ENCODE measurements at regions not wholly inside any gene's neighbourhood (a gene's known extent, or its start where the extent isn't known, plus 50 kb on each side); places are given as distances from the start of the nearest gene placed in this dataset.

GRCh38 chr17:71464241-71464640 lies 656.6 kb upstream of the SOX9 start:
- Histone ChIP-seq H3K18ac (ENCODE audit: low read length) (no peak overlapping the region), H3K79me2 (ENCODE audit: control insufficient read depth, insufficient read depth, low read length, poor library complexity) (no peaks in the 10 kb centered on the region), H3K4ac (ENCODE audit: low read depth, low read length) (no peak overlapping the region), H3K9me3 (ENCODE audit: insufficient read depth, low read depth, low read length) (no peaks in the 10 kb centered on the region), H4K91ac (ENCODE audit: low read depth, low read length) (no peak overlapping the region), H3K36me3 (ENCODE audit: control insufficient read depth in 1 of 2, insufficient read depth in 2 of 2, low read length in 2 of 2) (no peaks in the 10 kb centered on the region), H2AK5ac (ENCODE audit: low read length) (no peak overlapping the region), H4K8ac (ENCODE audit: low read depth, low read length) (no peak overlapping the region), H4K12ac (ENCODE audit: low read depth, low read length) (no peak overlapping the region), H3K79me1 (ENCODE audit: low read length) (peaks cover 6% of the 10 kb centered on the region), H3K27me3 (ENCODE audit: insufficient read depth, low read length) (no peaks in the 10 kb centered on the region), H2BK5ac (ENCODE audit: low read depth, low read length, poor library complexity) (no peak overlapping the region), H3K27ac (ENCODE audit: low read depth, low read length) (no peak overlapping the region), H3K4me1 (ENCODE audit: control insufficient read depth in 1 of 2, insufficient read depth in 2 of 2, low read length in 2 of 2) (peaks cover 2 to 5% of the 10 kb centered on the region in 2 experiments), H3K4me2 (ENCODE audit: low read length) (no peak overlapping the region), H3K9ac (ENCODE audit: low read length) (no peak overlapping the region), H3K14ac (ENCODE audit: low read length) (no peak overlapping the region), H2AFZ (ENCODE audit: insufficient read depth, low read length, poor library complexity) (no peak overlapping the region), H3K4me3 (ENCODE audit: low read depth, low read length) (no peak overlapping the region), H2BK120ac (ENCODE audit: insufficient read depth, low read length, poor library complexity) (no peak overlapping the region), H3K23ac (ENCODE audit: low read length) (no peak overlapping the region), H2BK12ac (ENCODE audit: low read length) (no peak overlapping the region)
- whole genome bisulfite sequencing (ENCODE audit: extremely low coverage, insufficient coverage, insufficient read length), result no CpG with 5 or more reads among the region's 4 CpGs
- DNase-seq, result no peak

DNA sequence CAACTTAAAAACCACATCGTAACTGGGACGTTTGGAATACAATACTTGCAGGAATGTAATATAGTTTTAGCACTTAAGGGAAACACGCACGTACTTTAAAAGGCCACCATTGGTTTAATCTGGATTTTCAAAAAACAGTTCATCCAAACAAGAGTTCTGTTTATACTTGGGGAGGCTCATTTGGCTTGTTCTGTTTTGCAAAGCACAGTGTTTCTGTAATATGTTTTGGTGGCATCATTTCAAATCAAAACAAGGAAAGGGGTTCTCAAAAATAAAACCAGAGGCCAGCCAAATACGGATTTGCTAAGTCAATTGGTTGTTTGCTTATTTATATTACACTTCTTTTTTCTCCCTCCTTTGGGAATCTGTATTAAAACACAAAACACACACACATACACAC lies 656.1 kb upstream of the SOX9 start:
- no peak overlapping the region for H4K91ac ChIP-seq (ENCODE audit: low read depth, low read length)
- no peak overlapping the region for H3K18ac ChIP-seq (ENCODE audit: low read length)
- no peak overlapping the region for H2AK5ac ChIP-seq (ENCODE audit: low read length)
- H2BK120ac ChIP-seq (ENCODE audit: insufficient read depth, low read length, poor library complexity), result no peak overlapping the region
- no peak for DNase-seq
- H4K12ac ChIP-seq (ENCODE audit: low read depth, low read length), result no peak overlapping the region
- H3K14ac ChIP-seq (ENCODE audit: low read length), result no peak overlapping the region
- no peaks in the 10 kb centered on the region for H3K79me2 ChIP-seq (ENCODE audit: control insufficient read depth, insufficient read depth, low read length, poor library complexity)
- H3K4ac ChIP-seq (ENCODE audit: low read depth, low read length), result no peak overlapping the region
- no peaks in the 10 kb centered on the region for H3K9me3 ChIP-seq (ENCODE audit: insufficient read depth, low read depth, low read length)
- no peak overlapping the region for H4K8ac ChIP-seq (ENCODE audit: low read depth, low read length)
- no peaks in the 10 kb centered on the region for H3K36me3 ChIP-seq (ENCODE audit: control insufficient read depth in 1 of 2, insufficient read depth in 2 of 2, low read length in 2 of 2)
- H2BK12ac ChIP-seq (ENCODE audit: low read length), result no peak overlapping the region
- no peak overlapping the region for H2AFZ ChIP-seq (ENCODE audit: insufficient read depth, low read length, poor library complexity)
- no CpG with 5 or more reads among the region's 5 CpGs for WGBS (ENCODE audit: extremely low coverage, insufficient coverage, insufficient read length)
- no peak overlapping the region for H3K27ac ChIP-seq (ENCODE audit: low read depth, low read length)
- no peaks in the 10 kb centered on the region for H3K27me3 ChIP-seq (ENCODE audit: insufficient read depth, low read length)
- H3K79me1 ChIP-seq (ENCODE audit: low read length), result peaks cover 6% of the 10 kb centered on the region
- H3K23ac ChIP-seq (ENCODE audit: low read length), result no peak overlapping the region
- H3K9ac ChIP-seq (ENCODE audit: low read length), result no peak overlapping the region
- no peak overlapping the region for H3K4me2 ChIP-seq (ENCODE audit: low read length)
- H3K4me1 ChIP-seq (ENCODE audit: control insufficient read depth in 1 of 2, insufficient read depth in 2 of 2, low read length in 2 of 2), result peaks cover 2 to 5% of the 10 kb centered on the region in 2 experiments
- H2BK5ac ChIP-seq (ENCODE audit: low read depth, low read length, poor library complexity), result no peak overlapping the region
- no peak overlapping the region for H3K4me3 ChIP-seq (ENCODE audit: low read depth, low read length)

- H2BK120ac ChIP-seq (ENCODE audit: insufficient read depth, low read length, poor library complexity), result no peak overlapping the region
- no peak overlapping the region for H4K8ac ChIP-seq (ENCODE audit: low read depth, low read length)
Observed at GRCh38 chr17:71467719-71468118, 653.1 kb upstream of the SOX9 start.

DNA sequence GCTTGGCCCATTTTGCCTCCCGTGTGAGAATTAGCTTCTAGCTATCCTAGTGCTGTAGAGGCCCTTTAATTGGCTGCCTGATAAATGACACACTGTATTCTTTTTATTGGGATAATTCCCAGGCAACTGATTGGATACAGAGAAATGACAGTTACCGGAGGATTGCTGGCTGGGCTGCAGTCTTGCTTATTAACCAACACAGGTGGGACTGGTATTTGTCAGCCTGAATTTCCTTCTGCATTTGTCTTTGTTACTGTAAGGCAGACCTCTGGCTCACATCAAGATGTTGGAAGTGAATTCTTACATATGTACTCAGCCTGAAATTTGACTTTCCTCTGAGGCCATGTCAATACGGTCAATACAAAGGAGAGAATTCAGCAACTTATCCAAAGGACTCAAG lies 650.8 kb upstream of the SOX9 start:
- Histone ChIP-seq H2AK5ac (ENCODE audit: low read length) (no peak overlapping the region), H3K14ac (ENCODE audit: low read length) (no peak overlapping the region), H3K27me3 (ENCODE audit: insufficient read depth, low read length) (no peaks in the 10 kb centered on the region), H2BK5ac (ENCODE audit: low read depth, low read length, poor library complexity) (no peak overlapping the region), H3K18ac (ENCODE audit: low read length) (no peak overlapping the region), H3K4me3 (ENCODE audit: low read depth, low read length) (no peak overlapping the region), H4K91ac (ENCODE audit: low read depth, low read length) (no peak overlapping the region), H4K12ac (ENCODE audit: low read depth, low read length) (no peak overlapping the region), H3K4ac (ENCODE audit: low read depth, low read length) (no peak overlapping the region), H3K9ac (ENCODE audit: low read length) (no peak overlapping the region), H3K23ac (ENCODE audit: low read length) (no peak overlapping the region), H3K4me1 (ENCODE audit: control insufficient read depth in 1 of 2, insufficient read depth in 2 of 2, low read length in 2 of 2) (peaks cover 3 to 4% of the 10 kb centered on the region in 2 experiments), H3K79me1 (ENCODE audit: low read length) (peaks cover 9% of the 10 kb centered on the region), H3K27ac (ENCODE audit: low read depth, low read length) (peak overlapping the region; percentile 85), H3K9me3 (ENCODE audit: insufficient read depth, low read depth, low read length) (no peaks in the 10 kb centered on the region), H2AFZ (ENCODE audit: insufficient read depth, low read length, poor library complexity) (no peak overlapping the region), H4K8ac (ENCODE audit: low read depth, low read length) (no peak overlapping the region), H2BK12ac (ENCODE audit: low read length) (no peak overlapping the region), H3K36me3 (ENCODE audit: control insufficient read depth in 1 of 2, insufficient read depth in 2 of 2, low read length in 2 of 2) (no peaks in the 10 kb centered on the region), H3K4me2 (ENCODE audit: low read length) (peak overlapping the region; percentile 22), H3K79me2 (ENCODE audit: control insufficient read depth, insufficient read depth, low read length, poor library complexity) (no peaks in the 10 kb centered on the region), H2BK120ac (ENCODE audit: insufficient read depth, low read length, poor library complexity) (no peak overlapping the region)
- no CpG with 5 or more reads among the region's 3 CpGs for WGBS (ENCODE audit: extremely low coverage, insufficient coverage, insufficient read length)
- no peak for DNase-seq

More at GRCh38 chr17:71467719-71468118, 653.1 kb upstream of the SOX9 start:
- no peak overlapping the region for H3K23ac ChIP-seq (ENCODE audit: low read length)
- peaks cover 13% of the 10 kb centered on the region for H3K79me1 ChIP-seq (ENCODE audit: low read length)
- H2BK12ac ChIP-seq (ENCODE audit: low read length), result no peak overlapping the region
- no peaks in the 10 kb centered on the region for H3K79me2 ChIP-seq (ENCODE audit: control insufficient read depth, insufficient read depth, low read length, poor library complexity)
- H3K36me3 ChIP-seq (ENCODE audit: control insufficient read depth in 1 of 2, insufficient read depth in 2 of 2, low read length in 2 of 2), result no peaks in the 10 kb centered on the region
- H3K14ac ChIP-seq (ENCODE audit: low read length), result no peak overlapping the region
- peaks cover 5 to 8% of the 10 kb centered on the region in 2 experiments for H3K4me1 ChIP-seq (ENCODE audit: control insufficient read depth in 1 of 2, insufficient read depth in 2 of 2, low read length in 2 of 2)
- no peak overlapping the region for H2AK5ac ChIP-seq (ENCODE audit: low read length)
- H2BK5ac ChIP-seq (ENCODE audit: low read depth, low read length, poor library complexity), result no peak overlapping the region
- H3K9ac ChIP-seq (ENCODE audit: low read length), result no peak overlapping the region
- no peak overlapping the region for H4K12ac ChIP-seq (ENCODE audit: low read depth, low read length)
- no peak overlapping the region for H3K4ac ChIP-seq (ENCODE audit: low read depth, low read length)
- no peak overlapping the region for H3K18ac ChIP-seq (ENCODE audit: low read length)
- H4K91ac ChIP-seq (ENCODE audit: low read depth, low read length), result no peak overlapping the region
- no peak for DNase-seq
- no peak overlapping the region for H3K4me2 ChIP-seq (ENCODE audit: low read length)
- H2AFZ ChIP-seq (ENCODE audit: insufficient read depth, low read length, poor library complexity), result no peak overlapping the region
- no peaks in the 10 kb centered on the region for H3K27me3 ChIP-seq (ENCODE audit: insufficient read depth, low read length)
- no CpG with 5 or more reads among the region's 2 CpGs for WGBS (ENCODE audit: extremely low coverage, insufficient coverage, insufficient read length)
- no peaks in the 10 kb centered on the region for H3K9me3 ChIP-seq (ENCODE audit: insufficient read depth, low read depth, low read length)
- no peak overlapping the region for H3K27ac ChIP-seq (ENCODE audit: low read depth, low read length)
- no peak overlapping the region for H3K4me3 ChIP-seq (ENCODE audit: low read depth, low read length)
